ENCODE measurements at regions not wholly inside any gene's neighbourhood (a gene's known extent, or its start where the extent isn't known, plus 50 kb on each side); places are given as distances from the start of the nearest gene placed in this dataset.

- no peak overlapping the region for H3K4me3 ChIP-seq
- H3K36me3 ChIP-seq, result no peaks in the 10 kb centered on the region
- TF ChIP-seq POLR2A (IDR thresholded peaks at IDR 0.05) (no peak), POLR2AphosphoS5 (IDR thresholded peaks at IDR 0.05) (no peak)
- TF ChIP-seq, protein P1, sequence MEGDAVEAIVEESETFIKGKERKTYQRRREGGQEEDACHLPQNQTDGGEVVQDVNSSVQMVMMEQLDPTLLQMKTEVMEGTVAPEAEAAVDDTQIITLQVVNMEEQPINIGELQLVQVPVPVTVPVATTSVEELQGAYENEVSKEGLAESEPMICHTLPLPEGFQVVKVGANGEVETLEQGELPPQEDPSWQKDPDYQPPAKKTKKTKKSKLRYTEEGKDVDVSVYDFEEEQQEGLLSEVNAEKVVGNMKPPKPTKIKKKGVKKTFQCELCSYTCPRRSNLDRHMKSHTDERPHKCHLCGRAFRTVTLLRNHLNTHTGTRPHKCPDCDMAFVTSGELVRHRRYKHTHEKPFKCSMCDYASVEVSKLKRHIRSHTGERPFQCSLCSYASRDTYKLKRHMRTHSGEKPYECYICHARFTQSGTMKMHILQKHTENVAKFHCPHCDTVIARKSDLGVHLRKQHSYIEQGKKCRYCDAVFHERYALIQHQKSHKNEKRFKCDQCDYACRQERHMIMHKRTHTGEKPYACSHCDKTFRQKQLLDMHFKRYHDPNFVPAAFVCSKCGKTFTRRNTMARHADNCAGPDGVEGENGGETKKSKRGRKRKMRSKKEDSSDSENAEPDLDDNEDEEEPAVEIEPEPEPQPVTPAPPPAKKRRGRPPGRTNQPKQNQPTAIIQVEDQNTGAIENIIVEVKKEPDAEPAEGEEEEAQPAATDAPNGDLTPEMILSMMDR (IDR thresholded peaks at IDR 0.05), result no peak
- intact Hi-C loops (cut with DNase I; ENCODE audit: low total_unique reads), result no loop called here
- H3K4me1 ChIP-seq, result no peaks in the 10 kb centered on the region
- H3K27ac ChIP-seq, result no peak overlapping the region
- H3K9me3 ChIP-seq, result no peaks in the 10 kb centered on the region
- H3K27me3 ChIP-seq, result no peaks in the 10 kb centered on the region
- no peak for DNase-seq (ENCODE audit: low spot score in 2 of 2)
Measured at GRCh38 chr13:40024204-40024966, 368.9 kb downstream of the COG6 start.

GRCh38 chr13:40024967-40025714, 369.7 kb downstream of the COG6 start:
- Histone ChIP-seq H3K4me1 (no peaks in the 10 kb centered on the region), H3K4me3 (no peak overlapping the region), H3K9me3 (no peaks in the 10 kb centered on the region), H3K27ac (no peak overlapping the region), H3K36me3 (no peaks in the 10 kb centered on the region), H3K27me3 (no peaks in the 10 kb centered on the region)
- TF ChIP-seq, protein P1 (IDR thresholded peaks at IDR 0.05), result no peak
- no peak for TF ChIP-seq POLR2A (IDR thresholded peaks at IDR 0.05)
- no peak for TF ChIP-seq POLR2AphosphoS5 (IDR thresholded peaks at IDR 0.05)
- no peak for DNase-seq (ENCODE audit: low spot score in 2 of 2)
- intact Hi-C loops (cut with DNase I; ENCODE audit: low total_unique reads), result no loop called here

GRCh38 chr13:40026174-40026585, 370.7 kb downstream of the COG6 start:
- no peak overlapping the region for H3K4me3 ChIP-seq
- H3K27me3 ChIP-seq, result no peaks in the 10 kb centered on the region
- intact Hi-C loops (cut with DNase I; ENCODE audit: low total_unique reads), result no loop called here
- no peaks in the 10 kb centered on the region for H3K4me1 ChIP-seq
- TF ChIP-seq POLR2AphosphoS5 (IDR thresholded peaks at IDR 0.05), result no peak
- TF ChIP-seq, protein P1 (IDR thresholded peaks at IDR 0.05), result no peak
- H3K36me3 ChIP-seq, result no peaks in the 10 kb centered on the region
- no peak overlapping the region for H3K27ac ChIP-seq
- no peaks in the 10 kb centered on the region for H3K9me3 ChIP-seq
- DNase-seq (ENCODE audit: low spot score in 2 of 2), result no peak

- TF ChIP-seq, protein P1 (IDR thresholded peaks at IDR 0.05), result no peak
- H3K9me3 ChIP-seq, result no peaks in the 10 kb centered on the region
Measured at GRCh38 chr13:40026741-40027140, 371.3 kb downstream of the COG6 start.

GRCh38 chr13:40028446-40028845, 373.0 kb downstream of the COG6 start:
- DNase-seq (ENCODE audit: low spot score in 2 of 2), result no peak
- Histone ChIP-seq H3K4me3 (no peak overlapping the region), H3K9me3 (no peaks in the 10 kb centered on the region), H3K27me3 (no peaks in the 10 kb centered on the region), H3K27ac (no peak overlapping the region), H3K4me1 (no peaks in the 10 kb centered on the region), H3K36me3 (no peaks in the 10 kb centered on the region)
- intact Hi-C loops (cut with DNase I; ENCODE audit: low total_unique reads), result no loop called here
- TF ChIP-seq POLR2AphosphoS5 (IDR thresholded peaks at IDR 0.05) (no peak), POLR2A (IDR thresholded peaks at IDR 0.05) (no peak)
- TF ChIP-seq, protein P1 (IDR thresholded peaks at IDR 0.05), result no peak

More at GRCh38 chr13:40026741-40027140, 371.3 kb downstream of the COG6 start:
- intact Hi-C loops (cut with DNase I; ENCODE audit: low total_unique reads), result no loop called here
- H3K4me3 ChIP-seq, result no peak overlapping the region
- no peaks in the 10 kb centered on the region for H3K36me3 ChIP-seq
- H3K27ac ChIP-seq, result no peak overlapping the region
- H3K4me1 ChIP-seq, result no peaks in the 10 kb centered on the region
- H3K27me3 ChIP-seq, result no peaks in the 10 kb centered on the region
- DNase-seq (ENCODE audit: low spot score in 2 of 2), result no peak

Measured in breast epithelium (tissue), 4 donors.